HUES64 (cell line): ENCODE measurements at regions not wholly inside any gene's neighbourhood (a gene's known extent, or its start where the extent isn't known, plus 50 kb on each side); places are given as distances from the start of the nearest gene placed in this dataset.

ENCODE experiments used
- H3K27ac ChIP-seq: 2 replicates; pipeline ENCODE4 v1.7.0; 2013; ENCODE audit warnings: low read depth, low read length, inconsistent platforms
- H3K27me3 ChIP-seq: 2 replicates; pipeline ENCODE4 v1.6.1; 2013; ENCODE audit warnings: mild to moderate bottlenecking, low read length; ENCODE audit not compliant: insufficient read depth
- H3K36me3 ChIP-seq: 2 replicates; pipeline ENCODE4 v1.6.1; 2013; ENCODE audit warnings: mild to moderate bottlenecking, low read length; ENCODE audit not compliant: insufficient read depth
- H3K4me1 ChIP-seq: 2 replicates; pipeline ENCODE4 v1.6.1; 2013; ENCODE audit warnings: mild to moderate bottlenecking, low read length, moderate library complexity; ENCODE audit not compliant: insufficient read depth
- H3K4me3 ChIP-seq: 2 replicates; pipeline ENCODE4 v1.5.1; 2013; ENCODE audit warnings: mild to moderate bottlenecking, low read length, moderate library complexity
- H3K9ac ChIP-seq: 2 replicates; pipeline ENCODE4 v1.6.1; 2013; ENCODE audit warnings: mild to moderate bottlenecking, low read depth, low read length
- H3K9me3 ChIP-seq: 2 replicates; pipeline ENCODE4 v1.6.1; 2013; ENCODE audit warnings: low read depth, low read length; ENCODE audit not compliant: insufficient read depth
- WGBS: fragments of 150-250, 120-280 bp; methylation state at CpG from one replicate; pipeline ENCODE4 v1.1.7; 2013; ENCODE audit warnings: missing lambda C conversion rate; 5-methylcytosine and 5-hydroxymethylcytosine counted together

GRCh38 chr15:29631076-29632070, 190.9 kb downstream of the TJP1 start:
- H3K9ac ChIP-seq, result no peak overlapping the region
- no peaks in the 10 kb centered on the region for H3K9me3 ChIP-seq
- 70% methylated on average over 10 of the region's 10 CpGs for WGBS
- no peak overlapping the region for H3K4me3 ChIP-seq
- H3K27ac ChIP-seq, result no peak overlapping the region
- no peaks in the 10 kb centered on the region for H3K36me3 ChIP-seq
- H3K27me3 ChIP-seq, result no peaks in the 10 kb centered on the region
- peaks cover 7% of the 10 kb centered on the region; the same call in 1 of the 2 replicates for H3K4me1 ChIP-seq

DNA sequence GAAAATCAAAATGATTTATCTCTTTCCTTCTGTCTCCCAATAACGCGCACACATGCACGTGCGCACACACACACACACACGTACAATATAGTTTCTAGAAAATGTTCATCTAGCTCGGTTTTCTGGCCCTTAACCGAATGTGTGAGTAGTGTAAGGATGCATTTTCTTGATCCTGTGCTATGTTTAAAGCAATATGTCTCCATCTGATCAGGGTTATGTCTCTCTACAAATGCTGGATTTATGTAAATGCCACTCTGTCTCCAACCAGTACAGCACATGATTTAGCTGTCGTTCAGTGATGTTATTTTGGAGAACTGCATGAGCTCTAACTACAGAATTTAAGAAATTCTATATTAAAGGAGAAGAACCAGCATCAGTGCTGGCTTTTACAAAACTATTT, 198.0 kb downstream of the TJP1 start:
- Histone ChIP-seq H3K9ac (no peak overlapping the region), H3K4me3 (no peak overlapping the region), H3K9me3 (no peaks in the 10 kb centered on the region), H3K4me1 (no peaks in the 10 kb centered on the region), H3K27ac (no peak overlapping the region), H3K27me3 (no peaks in the 10 kb centered on the region), H3K36me3 (no peaks in the 10 kb centered on the region)
- WGBS, result 96% methylated on average over 7 of the region's 8 CpGs

DNA sequence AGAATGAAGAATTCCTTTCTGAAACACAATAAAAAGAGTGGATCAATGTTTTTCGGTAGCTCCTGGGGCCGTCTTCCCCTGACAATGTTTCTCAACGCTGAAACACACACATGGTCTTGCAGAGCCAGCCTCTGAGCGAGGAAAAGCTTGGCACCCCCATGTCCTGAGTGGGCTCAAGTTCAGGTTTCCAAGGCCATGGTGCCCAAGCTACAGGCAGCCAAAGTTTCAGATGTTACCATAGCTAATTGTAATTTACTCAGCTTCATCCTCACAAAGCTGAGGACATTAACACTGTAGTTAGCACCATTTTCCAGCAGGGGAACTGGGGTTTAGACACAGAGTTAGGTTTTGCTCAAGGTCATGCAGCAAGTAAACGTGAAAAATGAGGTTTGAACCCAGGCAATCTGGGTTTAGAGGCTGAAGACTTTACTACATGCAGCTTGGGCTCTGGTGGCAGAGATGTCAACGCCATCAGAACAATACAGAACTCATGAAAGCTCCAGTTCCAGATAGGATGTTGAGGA, 199.1 kb downstream of the TJP1 start:
- Histone ChIP-seq H3K9ac (no peak overlapping the region), H3K4me1 (no peaks in the 10 kb centered on the region), H3K36me3 (no peaks in the 10 kb centered on the region), H3K27ac (no peak overlapping the region), H3K9me3 (no peaks in the 10 kb centered on the region), H3K27me3 (no peaks in the 10 kb centered on the region), H3K4me3 (no peak overlapping the region)
- 93% methylated on average over 6 of the region's 6 CpGs for WGBS

DNA sequence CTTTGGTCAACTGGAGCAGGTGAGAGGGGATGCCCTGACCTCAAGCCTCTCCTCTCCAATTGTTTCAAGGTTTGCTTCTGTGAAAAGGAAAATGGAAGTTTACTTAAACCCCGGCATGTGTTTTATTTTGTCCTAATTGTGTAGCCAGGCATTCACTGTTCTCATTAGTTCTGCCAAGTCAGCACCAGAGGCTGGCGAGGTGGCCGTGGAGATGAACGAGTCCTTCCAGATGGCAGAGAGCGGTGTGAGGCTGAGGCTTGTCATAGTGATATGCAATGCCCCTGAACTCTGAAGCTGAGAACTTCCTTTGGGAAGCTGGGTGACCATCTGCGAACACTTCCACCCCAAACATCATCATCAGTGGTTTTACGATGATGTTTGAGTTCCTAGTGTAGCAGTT, 199.6 kb downstream of the TJP1 start:
- H3K27ac ChIP-seq, result no peak overlapping the region
- no peaks in the 10 kb centered on the region for H3K4me1 ChIP-seq
- no peaks in the 10 kb centered on the region for H3K27me3 ChIP-seq
- H3K9ac ChIP-seq, result no peak overlapping the region
- H3K36me3 ChIP-seq, result no peaks in the 10 kb centered on the region
- no peak overlapping the region for H3K4me3 ChIP-seq
- no peaks in the 10 kb centered on the region for H3K9me3 ChIP-seq
- whole genome bisulfite sequencing, result 96% methylated on average over 6 of the region's 7 CpGs

GRCh38 chr15:29621616-29622015, 200.7 kb downstream of the TJP1 start:
- H3K27ac ChIP-seq, result no peak overlapping the region
- 96% methylated on average over 2 of the region's 5 CpGs for WGBS
- no peaks in the 10 kb centered on the region for H3K4me1 ChIP-seq
- no peak overlapping the region for H3K9ac ChIP-seq
- no peaks in the 10 kb centered on the region for H3K36me3 ChIP-seq
- H3K27me3 ChIP-seq, result no peaks in the 10 kb centered on the region
- H3K4me3 ChIP-seq, result no peak overlapping the region
- H3K9me3 ChIP-seq, result no peaks in the 10 kb centered on the region

DNA sequence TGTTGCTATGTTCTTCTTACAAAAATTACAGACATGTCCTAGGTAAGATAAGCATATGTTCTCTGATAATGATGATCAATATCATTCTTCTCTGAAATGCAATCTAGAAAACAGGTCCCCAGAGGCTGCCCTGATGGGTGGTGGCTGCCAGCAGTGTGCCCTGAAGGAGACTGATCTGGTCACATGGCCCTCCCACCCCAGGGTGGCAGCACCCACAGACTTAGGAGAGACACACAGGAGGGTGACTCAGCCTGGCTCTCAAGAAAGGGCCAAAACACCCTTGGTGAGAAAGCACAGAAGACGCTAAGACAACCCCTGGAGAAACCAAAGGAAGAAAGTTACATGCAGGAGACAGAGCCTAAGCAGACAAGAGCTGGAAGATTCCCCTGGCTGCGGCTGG, 203.7 kb downstream of the TJP1 start:
- no peak overlapping the region for H3K9ac ChIP-seq
- H3K27me3 ChIP-seq, result no peaks in the 10 kb centered on the region
- no peak overlapping the region for H3K27ac ChIP-seq
- no peaks in the 10 kb centered on the region for H3K9me3 ChIP-seq
- H3K36me3 ChIP-seq, result no peaks in the 10 kb centered on the region
- no peak overlapping the region for H3K4me3 ChIP-seq
- WGBS, result 86% methylated on average over 2 of the region's 2 CpGs
- no peaks in the 10 kb centered on the region for H3K4me1 ChIP-seq

DNA sequence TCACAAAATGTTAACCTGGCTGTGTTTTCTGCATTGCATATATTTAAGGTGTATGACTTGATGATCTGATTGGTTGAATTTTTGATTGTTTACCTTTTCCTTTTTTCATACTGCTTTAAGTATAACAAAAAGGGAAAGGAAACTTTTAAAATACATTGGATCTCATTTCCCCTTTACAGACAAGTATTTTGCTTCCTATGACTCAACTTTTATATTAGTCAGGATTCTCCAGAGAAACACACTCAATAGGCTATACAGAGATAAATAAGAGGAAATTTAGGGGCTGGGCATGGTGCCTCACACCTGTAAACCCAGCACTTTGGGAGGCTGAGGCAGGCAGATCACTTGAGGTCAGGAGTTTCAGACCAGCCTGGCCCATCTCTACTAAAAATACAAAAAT, 205.8 kb downstream of the TJP1 start:
- Histone ChIP-seq H3K27me3 (no peaks in the 10 kb centered on the region), H3K36me3 (no peaks in the 10 kb centered on the region), H3K9ac (no peak overlapping the region), H3K27ac (no peak overlapping the region), H3K4me1 (peaks cover 15% of the 10 kb centered on the region), H3K9me3 (no peaks in the 10 kb centered on the region), H3K4me3 (no peak overlapping the region)

- WGBS, result 95% methylated on average over 4 of the region's 4 CpGs
- Histone ChIP-seq H3K36me3 (no peaks in the 10 kb centered on the region), H3K27ac (no peak overlapping the region), H3K27me3 (no peaks in the 10 kb centered on the region), H3K4me1 (peaks cover 22% of the 10 kb centered on the region), H3K4me3 (no peak overlapping the region), H3K9me3 (no peaks in the 10 kb centered on the region), H3K9ac (no peak overlapping the region)
Observed at GRCh38 chr15:29615791-29616190, 206.5 kb downstream of the TJP1 start.

GRCh38 chr15:29613951-29614382, 208.3 kb downstream of the TJP1 start:
- H3K27me3 ChIP-seq, result no peaks in the 10 kb centered on the region
- no peaks in the 10 kb centered on the region for H3K9me3 ChIP-seq
- no peak overlapping the region for H3K4me3 ChIP-seq
- H3K27ac ChIP-seq, result no peak overlapping the region
- no peak overlapping the region for H3K9ac ChIP-seq
- H3K4me1 ChIP-seq, result peaks cover 27% of the 10 kb centered on the region
- no peaks in the 10 kb centered on the region for H3K36me3 ChIP-seq
- 88% methylated on average over 16 of the region's 16 CpGs for WGBS

DNA sequence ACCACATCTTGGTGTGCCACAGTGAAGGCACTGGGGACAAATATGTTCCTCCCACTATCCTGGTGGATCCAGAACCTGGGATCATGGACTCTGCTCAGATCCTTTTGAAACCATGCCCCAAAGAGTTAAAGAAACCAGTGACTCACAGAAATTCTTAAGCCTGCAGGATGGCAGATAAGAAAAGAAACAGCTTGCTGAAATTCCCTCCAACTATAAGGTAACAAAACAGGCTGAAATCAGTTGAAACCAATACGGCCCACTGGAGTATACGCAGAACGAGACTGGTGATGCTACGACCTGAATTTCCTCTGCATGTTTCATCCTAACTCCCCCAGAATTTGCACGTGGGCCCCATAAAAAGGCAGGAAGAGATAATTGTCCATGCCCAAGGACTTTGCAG, 209.6 kb downstream of the TJP1 start:
- Histone ChIP-seq H3K9me3 (no peaks in the 10 kb centered on the region), H3K36me3 (no peaks in the 10 kb centered on the region), H3K4me3 (no peak overlapping the region), H3K27me3 (no peaks in the 10 kb centered on the region), H3K27ac (peak overlapping the region; percentile 42; the same call in 1 of the 2 replicates), H3K9ac (no peak overlapping the region), H3K4me1 (peaks cover 27% of the 10 kb centered on the region)
- 79% methylated on average over 5 of the region's 5 CpGs for WGBS

DNA sequence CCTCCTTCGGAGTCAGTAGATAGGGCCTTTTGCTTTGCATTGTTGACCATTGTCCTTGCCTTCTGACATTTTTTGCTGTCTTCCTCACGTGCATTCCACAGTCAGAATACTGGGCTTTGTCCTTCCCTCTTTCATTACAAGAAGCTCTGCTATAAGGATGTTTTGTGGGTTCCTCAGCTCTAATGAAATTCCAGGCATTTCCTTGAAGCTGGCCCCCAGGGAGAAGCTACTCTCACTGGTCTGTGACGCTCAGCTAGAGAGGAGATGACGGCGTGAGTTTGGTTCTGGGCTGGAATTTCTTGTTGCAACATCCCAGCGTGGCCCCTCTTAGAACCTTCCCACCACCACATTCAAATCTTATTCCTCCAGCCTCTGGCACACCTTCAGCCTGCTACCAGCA, 210.2 kb downstream of the TJP1 start:
- WGBS, result 51% methylated on average over 6 of the region's 6 CpGs
- H3K27me3 ChIP-seq, result no peaks in the 10 kb centered on the region
- peaks cover 27% of the 10 kb centered on the region for H3K4me1 ChIP-seq
- H3K4me3 ChIP-seq, result no peak overlapping the region
- H3K9ac ChIP-seq, result no peak overlapping the region
- H3K36me3 ChIP-seq, result no peaks in the 10 kb centered on the region
- peak overlapping the region; percentile 42 for H3K27ac ChIP-seq
- H3K9me3 ChIP-seq, result no peaks in the 10 kb centered on the region
